Left cardiac atrium (tissue), 4 donors: ENCODE measurements at regions not wholly inside any gene's neighbourhood (a gene's known extent, or its start where the extent isn't known, plus 50 kb on each side); places are given as distances from the start of the nearest gene placed in this dataset.
"Not testable (repeated sequence)": the region's sequence is repeated elsewhere in the genome, so short reads cannot be mapped to it uniquely, and the experiment has no call there.

Source experiments
- ATAC-seq, 2 donors: fragments of 200-7000 bp; cut with Tn5 transposase; one replicate each; pipeline ENCODE4 v1.9.1; 2020; ENCODE audit warnings: mild to moderate bottlenecking in 2 of 2, moderate library complexity in 2 of 2
- DNase-seq: peaks from one replicate; pipeline ENCODE4 v3.0.0-alpha.2; 2020
- intact Hi-C, 2 donors: fragments of 100-400 bp; cut with DNase I; formaldehyde crosslinking; loops; one replicate each; pipeline versions ENCODE4 v1.14.1 to v1.15.1; 2022 to 2023
- donor health status: DM: no; HTN: yes; CAD: no.
- donor health status: DM: no; HTN: yes; CAD: no; lungs with severe emphysema.
- donor health status: DM: yes; HTN: yes; CAD: no.
- donor health status: Dilated cardiomyopathy.

DNA sequence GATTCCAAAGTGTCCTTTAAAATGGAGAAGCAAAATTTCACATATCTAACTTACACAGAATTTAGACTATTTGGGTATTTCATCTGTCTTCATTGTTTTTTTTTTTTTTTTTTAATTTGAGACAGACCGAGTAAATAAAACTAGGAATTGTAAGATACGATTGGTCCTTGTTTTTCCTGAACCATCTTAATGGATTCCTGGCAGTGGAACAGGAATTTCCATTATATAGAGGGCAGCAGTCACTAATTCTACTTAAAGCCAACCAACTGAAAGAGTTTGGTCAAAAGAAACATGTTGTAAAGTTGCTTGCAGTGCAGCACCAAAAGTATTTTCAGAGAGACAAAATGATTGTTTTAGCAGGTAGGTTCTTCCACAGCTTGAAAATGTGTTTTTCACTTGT, 72.5 kb upstream of the HGF start:
- ATAC-seq (no peak), DNase-seq (no peak)
- intact Hi-C loops: no loop called here

GRCh38 chr7:81839708-81840369, 70.0 kb upstream of the HGF start:
- ATAC-seq: no peak
- intact Hi-C loops: no loop called here

DNA sequence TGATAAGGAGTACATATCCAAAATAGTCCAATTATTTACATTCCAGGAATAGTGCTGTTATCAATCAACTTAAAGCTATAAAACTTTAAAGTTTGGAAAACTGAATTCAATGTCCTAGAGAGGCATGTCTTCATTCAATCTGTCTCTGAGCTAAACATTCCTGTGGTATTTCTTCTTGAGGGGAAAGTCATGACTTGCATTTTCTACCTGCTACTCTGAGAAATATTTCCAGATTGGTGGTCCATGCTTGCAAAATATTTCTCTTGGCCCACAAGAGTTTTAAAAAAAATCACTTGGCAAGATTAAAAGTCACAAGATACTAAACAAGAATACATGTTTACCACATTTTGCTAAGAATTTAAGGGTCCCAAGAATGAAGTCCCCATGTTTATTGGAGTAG, 63.6 kb upstream of the HGF start:
- intact Hi-C loops: no loop called here
- DNase-seq: no peak
- no peak for ATAC-seq

More at GRCh38 chr7:81839708-81840369, 70.0 kb upstream of the HGF start:
- no peak for DNase-seq

GRCh38 chr7:81831883-81832282, 62.0 kb upstream of the HGF start:
- no peak for ATAC-seq
- no peak for DNase-seq
- intact Hi-C loops: no loop called here

DNA sequence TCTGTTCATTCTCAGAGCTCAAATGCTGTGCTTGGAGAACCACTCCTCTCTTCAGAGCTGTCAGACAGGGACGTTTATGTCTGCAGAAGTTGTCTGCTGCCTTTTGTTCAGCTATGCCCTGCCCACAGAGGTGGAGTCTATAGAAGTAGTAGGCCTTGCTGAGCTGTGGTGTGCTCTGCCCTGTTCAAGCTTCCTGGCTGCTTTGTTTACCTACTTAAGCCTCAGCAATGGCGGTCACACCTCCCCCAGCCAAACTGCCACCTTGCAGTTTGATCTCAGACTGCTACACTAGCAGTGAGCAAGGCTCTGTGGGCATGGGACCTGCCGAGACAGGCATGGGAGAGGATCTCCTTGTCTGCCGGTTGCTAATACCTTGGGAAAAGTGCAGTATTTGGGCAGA, 59.7 kb upstream of the HGF start:
- DNase-seq, ATAC-seq, intact Hi-C loops: not testable (repeated sequence)

- ATAC-seq (no peak), DNase-seq (no peak)
- intact Hi-C loops: no loop called here
These were observed 53.0 kb upstream of the HGF start for GRCh38 chr7:81822811-81823210.

DNA sequence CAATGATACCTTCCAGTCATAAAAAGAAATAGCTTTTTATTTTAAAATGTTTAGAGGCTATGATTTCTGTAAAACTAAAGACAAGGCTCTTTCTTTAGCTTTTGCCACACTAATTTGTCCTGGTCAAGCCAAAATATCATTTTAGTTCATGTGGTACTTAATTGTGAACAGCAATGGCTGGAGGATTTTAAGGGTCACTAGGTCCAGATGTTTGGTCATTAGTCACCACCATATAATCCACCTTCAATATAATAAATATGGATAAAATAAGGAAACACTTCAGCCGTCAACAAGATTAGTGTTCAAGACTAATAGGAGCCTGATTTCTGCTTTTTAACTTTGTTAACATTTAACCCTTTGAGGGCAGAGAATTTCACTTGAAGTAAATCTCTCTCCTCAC, 50.0 kb upstream of the HGF start:
- DNase-seq: no peak
- no peak for ATAC-seq
- intact Hi-C loops: no loop called here
